ENCODE measurements at regions not wholly inside any gene's neighbourhood (a gene's known extent, or its start where the extent isn't known, plus 50 kb on each side); places are given as distances from the start of the nearest gene placed in this dataset.
"Not testable (repeated sequence)": the region's sequence is repeated elsewhere in the genome, so short reads cannot be mapped to it uniquely, and the experiment has no call there.

DNA sequence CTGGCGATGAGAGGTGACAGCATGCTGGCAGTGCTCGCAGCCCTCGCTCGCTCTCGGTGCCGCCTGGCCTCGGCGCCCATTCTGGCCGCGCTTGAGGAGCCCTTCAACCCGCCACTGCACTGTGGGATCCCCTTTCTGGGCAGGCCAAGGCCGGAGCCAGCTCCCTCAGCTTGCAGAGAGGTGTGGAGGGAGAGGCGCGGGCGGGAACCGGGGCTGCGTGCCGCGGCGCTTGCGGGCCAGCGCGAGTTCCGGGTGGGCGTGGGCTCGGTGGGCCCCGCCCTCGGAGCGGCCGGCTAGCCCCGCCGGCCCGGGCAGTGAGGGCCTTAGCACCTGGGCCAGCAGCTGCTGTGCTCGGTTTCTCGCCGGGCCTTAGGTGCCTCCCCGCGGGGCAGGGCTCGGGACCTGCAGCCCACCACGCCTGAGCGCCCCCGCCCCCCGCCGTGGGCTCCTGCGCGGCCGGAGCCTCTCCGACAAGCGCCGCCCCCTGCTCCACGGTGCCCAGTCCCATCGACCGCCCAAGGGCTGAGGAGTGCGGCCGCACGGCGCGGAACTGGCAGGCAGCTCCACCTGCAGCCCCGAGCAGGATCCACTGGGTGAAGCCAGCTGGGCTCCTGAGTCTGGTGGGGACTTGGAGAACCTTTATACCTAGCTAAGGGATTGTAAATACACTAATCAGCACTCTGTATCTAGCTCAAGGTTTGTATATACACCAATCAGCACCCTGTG, 200.2 kb downstream of the MAP2K4 start:
- TF ChIP-seq, protein P1, sequence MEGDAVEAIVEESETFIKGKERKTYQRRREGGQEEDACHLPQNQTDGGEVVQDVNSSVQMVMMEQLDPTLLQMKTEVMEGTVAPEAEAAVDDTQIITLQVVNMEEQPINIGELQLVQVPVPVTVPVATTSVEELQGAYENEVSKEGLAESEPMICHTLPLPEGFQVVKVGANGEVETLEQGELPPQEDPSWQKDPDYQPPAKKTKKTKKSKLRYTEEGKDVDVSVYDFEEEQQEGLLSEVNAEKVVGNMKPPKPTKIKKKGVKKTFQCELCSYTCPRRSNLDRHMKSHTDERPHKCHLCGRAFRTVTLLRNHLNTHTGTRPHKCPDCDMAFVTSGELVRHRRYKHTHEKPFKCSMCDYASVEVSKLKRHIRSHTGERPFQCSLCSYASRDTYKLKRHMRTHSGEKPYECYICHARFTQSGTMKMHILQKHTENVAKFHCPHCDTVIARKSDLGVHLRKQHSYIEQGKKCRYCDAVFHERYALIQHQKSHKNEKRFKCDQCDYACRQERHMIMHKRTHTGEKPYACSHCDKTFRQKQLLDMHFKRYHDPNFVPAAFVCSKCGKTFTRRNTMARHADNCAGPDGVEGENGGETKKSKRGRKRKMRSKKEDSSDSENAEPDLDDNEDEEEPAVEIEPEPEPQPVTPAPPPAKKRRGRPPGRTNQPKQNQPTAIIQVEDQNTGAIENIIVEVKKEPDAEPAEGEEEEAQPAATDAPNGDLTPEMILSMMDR (IDR thresholded peaks at IDR 0.05): not testable (repeated sequence)
- TF ChIP-seq TCF7L2 (IDR thresholded peaks at IDR 0.05; ENCODE audit: low read depth, low read length); POLR2AphosphoS5 (IDR thresholded peaks at IDR 0.05; ENCODE audit: low read depth, low read length); SIN3A (IDR thresholded peaks at IDR 0.05; ENCODE audit: borderline replicate concordance, insufficient read depth, low read depth, low read length): not testable (repeated sequence)
